ENCODE measurements at regions not wholly inside any gene's neighbourhood (a gene's known extent, or its start where the extent isn't known, plus 50 kb on each side); places are given as distances from the start of the nearest gene placed in this dataset.
"Not testable (repeated sequence)": the region's sequence is repeated elsewhere in the genome, so short reads cannot be mapped to it uniquely, and the experiment has no call there.

GRCh38 chr12:114022081-114022480 is 56.0 kb upstream of the RBM19 start:
- TF ChIP-seq, protein P1, sequence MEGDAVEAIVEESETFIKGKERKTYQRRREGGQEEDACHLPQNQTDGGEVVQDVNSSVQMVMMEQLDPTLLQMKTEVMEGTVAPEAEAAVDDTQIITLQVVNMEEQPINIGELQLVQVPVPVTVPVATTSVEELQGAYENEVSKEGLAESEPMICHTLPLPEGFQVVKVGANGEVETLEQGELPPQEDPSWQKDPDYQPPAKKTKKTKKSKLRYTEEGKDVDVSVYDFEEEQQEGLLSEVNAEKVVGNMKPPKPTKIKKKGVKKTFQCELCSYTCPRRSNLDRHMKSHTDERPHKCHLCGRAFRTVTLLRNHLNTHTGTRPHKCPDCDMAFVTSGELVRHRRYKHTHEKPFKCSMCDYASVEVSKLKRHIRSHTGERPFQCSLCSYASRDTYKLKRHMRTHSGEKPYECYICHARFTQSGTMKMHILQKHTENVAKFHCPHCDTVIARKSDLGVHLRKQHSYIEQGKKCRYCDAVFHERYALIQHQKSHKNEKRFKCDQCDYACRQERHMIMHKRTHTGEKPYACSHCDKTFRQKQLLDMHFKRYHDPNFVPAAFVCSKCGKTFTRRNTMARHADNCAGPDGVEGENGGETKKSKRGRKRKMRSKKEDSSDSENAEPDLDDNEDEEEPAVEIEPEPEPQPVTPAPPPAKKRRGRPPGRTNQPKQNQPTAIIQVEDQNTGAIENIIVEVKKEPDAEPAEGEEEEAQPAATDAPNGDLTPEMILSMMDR (IDR thresholded peaks at IDR 0.05; ENCODE audit: low read depth, low read length, poor library complexity, severe bottlenecking), result not testable (repeated sequence)
- TF ChIP-seq EZH2phosphoT487 (IDR thresholded peaks at IDR 0.05; ENCODE audit: borderline replicate concordance, low read length), result not testable (repeated sequence)

All from DOHH2 (cell line).